ENCODE measurements at regions not wholly inside any gene's neighbourhood (a gene's known extent, or its start where the extent isn't known, plus 50 kb on each side); places are given as distances from the start of the nearest gene placed in this dataset.
"Not testable (repeated sequence)": the region's sequence is repeated elsewhere in the genome, so short reads cannot be mapped to it uniquely, and the experiment has no call there.

- TF ChIP-seq EZH2phosphoT487 (IDR thresholded peaks at IDR 0.05; ENCODE audit: insufficient read depth, low read depth); EZH2 (IDR thresholded peaks at IDR 0.05; ENCODE audit: insufficient read depth, poor library complexity, severe bottlenecking): not testable (repeated sequence)
Measured at GRCh38 chr2:242079792-242080191, 210.3 kb downstream of the RTP5 start.

Measured in GM23248 (cell line).